Keratinocyte (primary cell): ENCODE measurements at regions not wholly inside any gene's neighbourhood (a gene's known extent, or its start where the extent isn't known, plus 50 kb on each side); places are given as distances from the start of the nearest gene placed in this dataset.

Source experiments
- EZH2 ChIP-seq: IDR thresholded peaks from one replicate; pipeline ENCODE4 v1.6.1; 2012; ENCODE audit warnings: inconsistent platforms, mild to moderate bottlenecking, low read length, moderate library complexity
- TF ChIP-seq, protein P1 (sequence below), 3 experiments: IDR thresholded peaks in 1 of 3; conservative IDR thresholded peaks in 1 of 3; optimal IDR thresholded peaks in 1 of 3; 2 replicates in 2 of 3; 3 replicates in 1 of 3; pipeline versions ENCODE3 to v1.5.1; 2011; ENCODE audit warnings: low read length in 3 of 3, mild to moderate bottlenecking in 3 of 3, moderate library complexity in 2 of 3, control low read depth in 1 of 3, inconsistent platforms in 1 of 3; ENCODE audit not compliant: insufficient read depth in 2 of 3; ENCODE audit errors: extremely low read depth in 1 of 3

DNA sequence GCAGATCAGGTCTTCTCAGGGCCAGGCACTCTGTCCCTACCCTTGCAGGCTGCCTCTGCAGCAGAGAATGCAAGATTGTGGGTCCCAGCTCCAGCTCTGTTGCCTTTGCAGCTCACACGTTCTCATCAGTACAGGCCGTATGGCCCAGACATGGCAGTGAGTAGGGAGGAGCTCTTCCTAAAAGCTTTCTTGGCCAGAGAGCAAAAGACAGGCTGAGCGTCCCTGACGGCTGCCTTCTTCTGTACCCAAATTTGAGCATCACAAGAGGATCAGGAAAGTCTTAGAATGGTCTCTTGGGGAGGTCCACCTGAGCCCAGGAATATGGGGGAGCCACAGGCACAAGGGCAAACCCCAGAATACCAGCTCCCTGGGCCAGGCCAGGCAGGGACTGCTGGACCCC lies 266.3 kb upstream of the ZMIZ1 start:
- TF ChIP-seq, protein P1, sequence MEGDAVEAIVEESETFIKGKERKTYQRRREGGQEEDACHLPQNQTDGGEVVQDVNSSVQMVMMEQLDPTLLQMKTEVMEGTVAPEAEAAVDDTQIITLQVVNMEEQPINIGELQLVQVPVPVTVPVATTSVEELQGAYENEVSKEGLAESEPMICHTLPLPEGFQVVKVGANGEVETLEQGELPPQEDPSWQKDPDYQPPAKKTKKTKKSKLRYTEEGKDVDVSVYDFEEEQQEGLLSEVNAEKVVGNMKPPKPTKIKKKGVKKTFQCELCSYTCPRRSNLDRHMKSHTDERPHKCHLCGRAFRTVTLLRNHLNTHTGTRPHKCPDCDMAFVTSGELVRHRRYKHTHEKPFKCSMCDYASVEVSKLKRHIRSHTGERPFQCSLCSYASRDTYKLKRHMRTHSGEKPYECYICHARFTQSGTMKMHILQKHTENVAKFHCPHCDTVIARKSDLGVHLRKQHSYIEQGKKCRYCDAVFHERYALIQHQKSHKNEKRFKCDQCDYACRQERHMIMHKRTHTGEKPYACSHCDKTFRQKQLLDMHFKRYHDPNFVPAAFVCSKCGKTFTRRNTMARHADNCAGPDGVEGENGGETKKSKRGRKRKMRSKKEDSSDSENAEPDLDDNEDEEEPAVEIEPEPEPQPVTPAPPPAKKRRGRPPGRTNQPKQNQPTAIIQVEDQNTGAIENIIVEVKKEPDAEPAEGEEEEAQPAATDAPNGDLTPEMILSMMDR (optimal IDR thresholded peaks at IDR 0.05 in 1 of 3, IDR thresholded peaks at IDR 0.05 in 1 of 3, conservative IDR thresholded peaks at IDR 0.05 in 1 of 3; ENCODE audit: extremely low read depth in 1 of 3, insufficient read depth in 2 of 3, low read length in 3 of 3): no peak
- no peak for TF ChIP-seq EZH2
